D341Med (cell line): ENCODE measurements at regions not wholly inside any gene's neighbourhood (a gene's known extent, or its start where the extent isn't known, plus 50 kb on each side); places are given as distances from the start of the nearest gene placed in this dataset.
"Not testable (repeated sequence)": the region's sequence is repeated elsewhere in the genome, so short reads cannot be mapped to it uniquely, and the experiment has no call there.

Experiments
- DNase-seq: peaks from one replicate; pipeline ENCODE4 v3.0.0; 2012; ENCODE audit warnings: low spot score

GRCh38 chr2:132220589-132220988 is 58.8 kb upstream of the ANKRD30BL start:
- not testable (repeated sequence) for DNase-seq

DNA sequence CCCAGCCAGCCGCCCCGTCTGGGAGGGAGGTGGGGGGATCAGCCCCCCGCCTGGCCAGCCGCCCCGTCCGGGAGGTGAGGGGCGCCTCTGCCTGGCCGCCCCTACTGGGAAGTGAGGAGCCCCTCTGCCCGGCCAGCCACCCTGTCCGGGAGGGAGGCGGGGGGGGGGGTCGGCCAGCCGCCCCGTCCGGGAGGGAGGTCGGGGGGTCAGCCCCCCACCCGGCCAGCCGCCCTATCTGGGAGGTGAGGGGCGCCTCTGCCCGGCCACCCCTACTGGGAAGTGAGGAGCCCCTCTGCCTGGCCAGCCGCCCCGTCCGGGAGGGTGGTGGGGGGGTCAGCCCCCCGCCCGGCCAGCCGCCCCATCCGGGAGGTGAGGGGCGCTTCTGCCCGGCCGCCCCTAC is 60.1 kb upstream of the ANKRD30BL start:
- DNase-seq: not testable (repeated sequence)

DNA sequence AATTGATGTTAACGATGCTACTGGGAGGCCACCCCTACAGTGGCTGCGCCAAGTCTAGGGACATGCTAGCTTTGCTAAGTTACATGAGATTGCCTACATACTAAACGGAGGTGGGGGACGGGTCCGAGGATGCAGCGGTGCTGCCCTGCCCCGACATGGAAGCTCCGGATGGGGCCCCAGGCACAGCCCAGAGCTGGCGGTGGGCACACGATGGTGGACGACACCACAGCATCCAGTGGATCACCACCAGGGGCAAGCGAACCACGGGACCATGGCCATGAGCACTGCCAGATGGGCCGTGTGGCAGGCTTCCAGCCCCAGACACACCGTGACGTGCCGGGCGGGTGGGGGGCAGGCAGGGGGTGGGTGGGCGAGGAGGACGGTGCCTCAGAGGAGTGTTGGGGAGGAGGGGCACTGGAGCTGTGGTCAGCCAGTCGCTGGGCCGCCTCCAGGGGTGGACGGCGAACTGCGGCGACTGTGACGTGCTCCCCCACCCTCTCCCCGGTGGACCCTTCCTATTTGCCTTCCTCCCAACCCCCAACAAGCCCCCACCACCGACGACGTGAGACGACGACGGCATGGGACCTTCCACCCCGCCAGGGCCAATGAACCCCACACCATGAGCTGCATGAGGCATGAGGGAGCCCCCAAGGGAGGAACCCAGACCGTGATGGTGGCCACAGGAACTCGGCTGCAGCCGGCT is 90.6 kb upstream of the ANKRD30BL start:
- DNase-seq: peak; percentile 3

GRCh38 chr2:132252894-132253264 is 91.1 kb upstream of the ANKRD30BL start:
- peak; percentile 3 for DNase-seq

DNA sequence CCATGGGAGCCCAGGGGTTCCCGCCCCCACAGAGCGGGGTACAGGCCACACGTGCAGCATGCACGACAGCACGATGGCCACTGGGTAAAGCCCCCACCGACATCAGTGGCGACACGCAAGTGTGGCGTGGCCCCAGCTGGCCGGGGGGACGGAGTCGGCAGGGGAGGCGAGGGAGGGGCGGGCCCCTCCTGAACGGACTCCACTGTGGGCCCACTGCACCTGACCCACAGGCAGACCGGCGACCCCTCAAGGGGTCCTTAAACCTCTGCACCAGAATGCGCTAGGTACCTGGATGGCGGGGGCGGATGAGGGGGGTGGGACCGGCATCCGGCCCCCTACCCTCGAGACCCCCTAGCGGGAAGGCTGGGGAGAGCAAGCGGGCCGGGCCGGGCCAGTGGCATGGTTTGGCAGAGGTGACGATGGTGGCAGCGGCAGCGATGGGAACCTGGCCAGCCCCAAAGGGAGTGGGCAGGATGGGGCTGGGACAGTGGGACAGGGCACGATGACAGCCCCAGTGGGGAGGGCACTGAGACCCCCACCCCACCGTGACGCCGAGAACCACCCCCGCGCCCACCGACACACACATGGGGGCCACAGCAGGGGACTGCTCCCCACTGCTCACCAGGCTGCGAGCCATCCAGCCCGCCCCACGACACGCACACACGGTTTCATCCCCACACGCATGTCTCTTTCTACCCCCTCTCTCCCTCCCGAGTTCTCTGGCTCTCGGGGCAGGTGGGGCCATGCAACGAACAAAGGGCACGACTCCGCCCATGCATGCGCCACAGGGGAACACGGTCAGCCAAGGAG is 91.9 kb upstream of the ANKRD30BL start:
- DNase-seq: peak; percentile 12

DNA sequence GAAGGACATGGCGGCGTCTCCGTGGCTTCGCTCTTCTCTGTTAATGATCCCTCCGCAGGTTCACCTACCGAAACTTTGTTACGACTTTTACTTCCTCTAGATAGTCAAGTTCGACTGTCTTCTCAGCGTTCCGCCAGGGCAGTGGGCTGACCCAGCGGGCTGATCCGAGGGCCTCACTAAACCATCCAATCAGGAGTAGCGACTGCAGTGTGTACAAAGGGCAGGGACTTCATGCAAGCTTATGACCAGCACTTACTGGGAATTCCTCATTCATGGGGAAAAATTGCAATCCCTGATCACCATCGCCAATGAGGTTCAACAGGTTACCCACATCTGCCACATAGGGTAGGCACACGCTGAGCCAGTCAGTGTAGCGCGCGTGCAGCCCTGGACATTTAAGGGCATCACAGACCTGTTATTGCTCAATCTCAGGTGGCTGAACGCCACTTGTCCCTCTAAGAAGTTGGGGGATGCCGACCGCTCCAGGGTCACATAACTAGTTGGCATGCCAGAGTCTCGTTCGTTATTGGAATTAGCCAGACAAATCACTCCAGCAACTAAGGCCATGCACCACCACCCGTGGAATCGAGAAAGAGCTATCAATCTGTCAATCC is 92.7 kb upstream of the ANKRD30BL start:
- peak; percentile 1 for DNase-seq

GRCh38 chr2:132255714-132256113 is 94.0 kb upstream of the ANKRD30BL start:
- DNase-seq: peak; percentile 0

DNA sequence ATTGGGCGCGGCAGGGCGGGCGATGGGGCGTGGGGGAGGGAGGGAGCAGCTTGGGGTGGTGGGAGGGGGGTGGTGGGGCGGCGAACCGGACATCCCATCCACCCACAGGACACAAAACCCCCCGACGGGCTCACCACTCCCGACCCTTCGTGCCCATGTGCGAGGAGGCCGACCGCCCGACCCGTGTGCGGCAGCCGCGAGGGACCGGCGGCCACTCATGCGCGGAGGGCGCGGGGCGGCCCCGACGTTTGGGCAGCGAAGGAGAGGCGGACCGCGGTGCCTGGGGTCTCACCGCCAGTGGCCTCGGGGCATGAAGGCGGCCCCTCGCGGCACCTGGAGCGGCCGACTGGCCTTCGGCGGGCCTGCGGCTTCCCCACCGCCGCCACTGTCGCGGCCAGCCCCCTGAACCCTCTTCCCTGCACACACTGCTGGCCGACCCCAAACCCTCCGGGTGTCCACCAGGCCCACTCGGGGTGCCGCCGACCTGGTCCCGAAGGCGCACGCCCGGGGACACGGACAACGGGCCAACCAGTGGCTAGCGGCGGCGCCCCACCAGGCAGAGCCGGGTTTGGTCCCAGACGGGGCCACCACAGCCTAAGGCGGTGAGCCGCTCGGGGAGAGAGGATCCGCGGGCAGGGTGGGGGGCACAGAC is 94.6 kb upstream of the ANKRD30BL start:
- peak; percentile 4 for DNase-seq

DNA sequence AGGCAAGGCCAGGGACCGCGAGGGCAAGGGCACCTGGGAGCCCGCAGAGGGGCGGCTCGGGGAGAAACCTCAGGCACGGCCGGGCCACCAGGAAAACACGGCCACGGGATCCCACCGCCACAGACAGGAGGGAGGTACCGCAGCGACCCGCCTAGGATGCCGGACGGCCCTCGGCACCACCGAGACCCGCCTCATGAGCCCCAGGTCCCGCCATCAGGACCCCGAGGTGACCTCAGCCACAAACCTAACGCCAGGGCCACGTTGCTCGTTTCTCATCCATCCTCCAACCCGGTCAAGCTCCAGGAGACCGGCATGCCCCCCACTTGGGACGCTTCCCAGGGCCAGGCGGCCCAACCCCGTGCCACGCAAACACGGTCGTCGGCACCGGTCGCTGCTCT is 95.2 kb upstream of the ANKRD30BL start:
- peak; percentile 3 for DNase-seq

DNA sequence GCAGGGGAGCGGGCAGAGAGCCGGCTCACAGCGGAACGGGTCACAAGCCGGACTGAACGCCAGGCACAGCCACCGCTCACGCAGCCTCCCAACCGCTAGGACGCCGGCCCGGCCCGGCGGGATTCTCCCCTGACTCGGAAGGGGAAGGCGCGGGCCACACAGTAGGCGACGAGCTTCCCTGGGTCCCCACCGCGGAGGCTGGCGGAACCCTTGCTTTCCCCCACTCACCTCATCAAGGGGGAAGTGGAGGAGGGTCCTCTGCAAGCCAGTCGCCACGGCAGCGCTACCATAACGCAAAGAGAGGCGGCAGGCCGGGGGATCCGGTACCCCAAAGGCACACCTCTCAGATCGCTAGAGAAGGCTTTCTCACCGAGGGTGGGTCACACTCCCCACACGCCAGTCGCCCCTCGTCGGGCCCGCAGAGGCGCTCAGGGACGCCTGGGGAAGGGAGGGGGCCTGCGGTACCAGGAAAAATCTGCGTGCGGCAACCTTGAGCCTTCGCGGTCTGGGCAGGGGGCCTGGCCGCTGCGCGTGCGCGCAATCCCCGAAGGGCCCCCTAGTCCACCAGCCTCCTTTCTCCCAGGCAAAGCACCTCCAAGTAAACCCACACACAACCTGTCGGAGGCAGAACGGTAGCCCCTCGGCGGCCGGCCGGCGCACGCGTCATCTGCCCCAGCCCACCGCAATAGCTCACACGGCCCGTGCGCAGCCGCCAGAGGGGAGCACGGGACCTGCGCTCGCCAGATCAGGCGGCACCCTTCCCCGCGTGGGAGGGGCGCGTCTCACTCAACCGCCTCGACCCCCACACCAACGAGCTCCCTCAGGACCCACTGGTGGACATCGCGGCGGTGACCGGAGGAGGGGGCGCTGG is 95.8 kb upstream of the ANKRD30BL start:
- DNase-seq: peak; percentile 15

- not testable (repeated sequence) for DNase-seq
These were observed 97.5 kb upstream of the ANKRD30BL start for GRCh38 chr2:132259276-132259675.

- not testable (repeated sequence) for DNase-seq
These were observed 103.8 kb upstream of the ANKRD30BL start for GRCh38 chr2:132265595-132265994.

- DNase-seq: no peak
These were observed 105.3 kb upstream of the ANKRD30BL start for GRCh38 chr2:132267105-132267497.

- DNase-seq: not testable (repeated sequence)
These were observed 105.9 kb upstream of the ANKRD30BL start for GRCh38 chr2:132267498-132268283.

DNA sequence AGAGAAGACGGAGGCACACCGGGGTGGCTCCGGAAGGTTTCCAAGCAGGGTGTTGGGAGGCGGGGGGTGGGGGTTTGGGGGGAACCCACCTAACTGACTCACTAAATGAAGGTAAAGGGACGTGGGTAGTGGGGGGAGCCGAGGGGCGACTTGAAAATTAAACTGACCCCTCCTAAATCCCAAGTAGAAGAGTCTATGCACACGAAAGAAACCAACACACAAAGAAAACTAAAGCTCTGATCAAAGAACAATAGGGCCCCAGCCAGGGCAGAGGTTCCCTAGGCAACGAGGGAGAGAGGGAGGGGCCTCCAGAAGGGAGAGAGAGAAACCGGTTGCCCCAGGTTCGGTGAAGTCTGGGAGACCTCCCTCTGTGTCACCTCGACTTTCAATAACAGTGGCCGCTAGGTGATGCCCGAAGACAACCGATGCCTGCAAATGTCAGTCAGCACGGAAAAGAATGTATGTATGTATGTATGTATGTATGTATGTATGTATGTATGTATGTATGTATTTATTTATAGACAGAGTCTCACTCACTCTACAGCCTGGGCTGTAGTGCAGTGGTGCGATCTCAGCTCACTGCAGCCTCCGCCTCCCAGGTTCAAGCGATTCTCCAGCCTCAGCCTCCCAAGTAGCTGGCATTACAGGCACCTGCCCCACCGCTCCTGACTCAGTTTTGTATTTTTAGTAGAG is 106.7 kb upstream of the ANKRD30BL start:
- DNase-seq: not testable (repeated sequence)

DNA sequence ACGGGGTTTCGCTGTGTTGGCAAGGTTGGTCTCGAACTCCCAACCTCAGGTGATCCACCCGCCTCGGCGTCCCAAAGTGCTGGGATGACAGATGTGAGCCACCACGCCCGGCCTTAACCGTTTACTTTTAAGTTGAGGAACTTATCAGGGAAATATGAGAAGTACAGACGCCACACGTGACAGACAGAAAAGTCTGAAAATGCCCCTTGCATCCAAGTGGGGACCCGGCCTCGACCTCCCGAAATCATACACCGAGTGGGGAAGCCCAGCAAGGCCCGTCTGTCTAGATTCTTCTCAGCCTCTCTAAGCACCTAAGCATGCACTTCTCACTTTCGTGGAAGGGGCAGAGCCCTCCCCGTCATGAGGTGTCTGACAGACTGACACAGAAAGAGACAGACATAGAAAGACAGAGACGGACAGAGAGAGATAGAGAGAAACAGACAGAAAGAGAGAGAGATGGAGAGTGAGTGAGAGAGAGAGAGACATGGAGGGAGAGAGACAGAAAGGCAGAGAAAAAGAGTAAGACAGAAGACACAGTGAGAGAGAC is 107.3 kb upstream of the ANKRD30BL start:
- no peak for DNase-seq

GRCh38 chr2:132270255-132270654 is 108.5 kb upstream of the ANKRD30BL start:
- DNase-seq: no peak

DNA sequence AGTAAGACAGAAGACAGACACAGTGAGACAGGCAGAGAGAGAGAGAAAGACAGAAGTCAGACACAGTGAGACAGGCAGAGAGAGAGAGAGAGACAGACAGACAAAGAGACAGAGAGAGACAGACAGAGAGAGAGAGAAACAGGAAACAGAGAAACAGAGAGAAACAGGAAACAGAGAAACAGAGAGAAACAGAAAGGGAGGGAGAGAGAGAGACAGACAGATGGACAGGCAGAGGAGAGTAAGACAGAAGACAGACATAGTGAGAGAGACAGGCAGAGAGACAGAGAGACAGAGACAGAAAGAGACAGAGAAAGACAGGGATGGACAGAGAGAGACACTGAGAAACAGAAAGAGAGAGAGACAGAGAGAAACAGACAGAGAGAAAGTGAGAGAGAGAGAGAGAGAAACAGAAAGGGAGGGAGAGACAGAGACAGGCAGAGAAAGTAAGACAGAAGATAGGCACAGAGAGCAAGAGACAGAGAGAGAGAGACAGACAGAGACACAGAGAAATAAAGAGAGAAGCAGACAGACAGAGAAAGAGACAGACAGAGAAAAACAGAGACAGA is 109.3 kb upstream of the ANKRD30BL start:
- no peak for DNase-seq

DNA sequence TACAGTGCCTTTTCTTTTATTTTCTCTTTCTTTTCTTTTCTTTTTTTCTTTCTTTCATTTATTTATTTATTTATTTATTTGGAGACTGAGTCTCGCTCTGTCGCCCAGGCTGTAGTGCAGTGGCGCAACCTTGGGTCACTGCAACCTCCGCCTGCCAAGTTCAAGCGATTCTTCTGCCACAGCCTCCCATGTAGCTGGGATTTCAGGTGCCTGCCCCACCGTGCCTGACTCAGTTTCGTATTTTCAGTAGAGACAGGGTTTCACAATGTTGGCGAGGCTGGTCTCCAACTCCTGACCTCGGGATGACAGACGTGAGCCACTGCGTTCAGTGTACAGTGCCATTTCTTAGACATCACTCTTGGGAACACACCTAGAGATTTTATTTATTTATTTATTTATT is 110.0 kb upstream of the ANKRD30BL start:
- not testable (repeated sequence) for DNase-seq
